ENCODE measurements at regions not wholly inside any gene's neighbourhood (a gene's known extent, or its start where the extent isn't known, plus 50 kb on each side); places are given as distances from the start of the nearest gene placed in this dataset.

DNA sequence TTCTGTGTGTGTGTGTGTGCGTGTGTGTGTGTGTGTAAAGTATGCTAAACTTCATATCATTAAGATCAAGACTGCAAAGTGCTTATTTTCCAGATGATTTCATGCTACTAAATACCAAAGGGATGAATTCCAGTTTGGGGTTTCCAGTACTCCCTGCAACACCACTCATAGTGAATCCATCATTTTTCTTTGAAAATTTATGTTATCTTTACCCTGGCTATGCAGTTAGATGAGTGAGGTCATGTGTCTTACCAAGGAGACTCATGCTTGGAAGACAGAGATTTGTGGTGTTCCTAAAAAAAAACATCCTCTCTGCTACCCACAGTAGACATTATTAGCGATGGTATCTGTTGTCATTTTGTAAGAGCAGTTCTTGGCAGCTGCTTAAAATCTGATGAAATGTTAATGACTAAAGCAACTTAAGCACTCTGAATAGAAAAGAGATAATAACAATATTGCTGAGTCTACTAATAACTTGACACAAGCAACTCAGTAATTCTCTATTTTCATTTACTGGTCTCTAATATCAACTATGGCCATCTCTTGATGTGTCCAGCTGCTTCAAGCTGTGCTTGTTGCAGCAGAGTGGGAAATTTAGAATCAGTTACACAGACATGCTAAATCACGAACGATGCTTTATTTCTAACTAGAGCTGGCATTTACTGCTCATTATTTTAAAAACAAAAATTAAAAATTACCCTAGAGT, 1953.0 kb upstream of the IGFBP7 start:
- H3K27ac ChIP-seq, result no peak overlapping the region
- H3K4me1 ChIP-seq, result no peaks in the 10 kb centered on the region
- no peak for TF ChIP-seq POLR2AphosphoS5 (IDR thresholded peaks at IDR 0.05)
- no peak for TF ChIP-seq POLR2A (IDR thresholded peaks at IDR 0.05)
- no peak for TF ChIP-seq CTCF (IDR thresholded peaks at IDR 0.05)
- no peak for TF ChIP-seq EP300 (IDR thresholded peaks at IDR 0.05)
- H3K36me3 ChIP-seq, result no peaks in the 10 kb centered on the region
- H3K27me3 ChIP-seq, result no peaks in the 10 kb centered on the region
- 65% methylated on average over 4 of the region's 4 CpGs for WGBS
- peaks cover 4% of the 10 kb centered on the region for H3K9me3 ChIP-seq
- no peak for DNase-seq (ENCODE audit: low spot score in 2 of 2)
- H3K4me3 ChIP-seq, result no peak overlapping the region

DNA sequence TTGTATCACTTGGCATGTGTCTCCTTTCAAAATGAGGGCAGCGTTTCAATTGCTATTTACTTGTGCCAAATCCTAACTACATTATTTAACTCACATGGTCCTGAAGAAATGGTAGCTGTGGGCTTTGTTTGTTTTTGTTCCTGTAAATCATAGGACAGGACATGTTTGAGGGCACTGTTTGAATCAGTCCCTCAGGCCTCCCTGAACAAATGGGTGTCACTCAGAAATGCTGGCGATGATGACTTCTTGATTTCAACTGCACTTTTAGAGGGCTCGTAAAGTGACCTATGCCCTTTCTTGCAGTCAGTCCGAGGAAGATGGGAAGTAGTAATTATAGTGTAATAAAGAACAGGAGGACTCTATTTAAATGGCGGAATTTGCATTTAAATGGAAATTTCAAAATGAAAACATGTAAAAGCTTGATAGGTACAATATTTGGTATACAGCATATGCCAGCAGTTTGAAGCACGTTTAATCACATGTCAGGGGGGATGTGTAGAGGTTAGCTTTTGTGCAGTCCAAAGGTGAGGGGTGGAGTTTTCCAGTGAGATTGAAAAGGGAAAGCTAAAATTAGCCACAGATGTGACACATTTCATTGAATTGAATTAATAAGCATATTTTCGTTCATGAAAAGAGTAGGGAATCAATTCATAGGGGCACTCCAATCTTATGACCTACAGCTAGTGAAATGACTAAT, 1958.7 kb upstream of the IGFBP7 start:
- DNase-seq (ENCODE audit: low spot score in 2 of 2), result no peak

GRCh38 chr4:59086410-59086809, 1976.2 kb upstream of the IGFBP7 start:
- no peak for TF ChIP-seq CTCF (IDR thresholded peaks at IDR 0.05)
- no peak for TF ChIP-seq POLR2A (IDR thresholded peaks at IDR 0.05)
- H3K4me3 ChIP-seq, result no peak overlapping the region

More for the DNA sequence above, 1958.7 kb upstream of the IGFBP7 start:
- Histone ChIP-seq H3K36me3 (no peaks in the 10 kb centered on the region), H3K27ac (no peak overlapping the region), H3K27me3 (no peaks in the 10 kb centered on the region), H3K9me3 (no peaks in the 10 kb centered on the region), H3K4me1 (no peaks in the 10 kb centered on the region), H3K4me3 (no peak overlapping the region)
- WGBS, result 42% methylated on average over 7 of the region's 7 CpGs
- TF ChIP-seq CTCF (IDR thresholded peaks at IDR 0.05), result no peak
- no peak for TF ChIP-seq POLR2AphosphoS5 (IDR thresholded peaks at IDR 0.05)
- TF ChIP-seq POLR2A (IDR thresholded peaks at IDR 0.05), result no peak

DNA sequence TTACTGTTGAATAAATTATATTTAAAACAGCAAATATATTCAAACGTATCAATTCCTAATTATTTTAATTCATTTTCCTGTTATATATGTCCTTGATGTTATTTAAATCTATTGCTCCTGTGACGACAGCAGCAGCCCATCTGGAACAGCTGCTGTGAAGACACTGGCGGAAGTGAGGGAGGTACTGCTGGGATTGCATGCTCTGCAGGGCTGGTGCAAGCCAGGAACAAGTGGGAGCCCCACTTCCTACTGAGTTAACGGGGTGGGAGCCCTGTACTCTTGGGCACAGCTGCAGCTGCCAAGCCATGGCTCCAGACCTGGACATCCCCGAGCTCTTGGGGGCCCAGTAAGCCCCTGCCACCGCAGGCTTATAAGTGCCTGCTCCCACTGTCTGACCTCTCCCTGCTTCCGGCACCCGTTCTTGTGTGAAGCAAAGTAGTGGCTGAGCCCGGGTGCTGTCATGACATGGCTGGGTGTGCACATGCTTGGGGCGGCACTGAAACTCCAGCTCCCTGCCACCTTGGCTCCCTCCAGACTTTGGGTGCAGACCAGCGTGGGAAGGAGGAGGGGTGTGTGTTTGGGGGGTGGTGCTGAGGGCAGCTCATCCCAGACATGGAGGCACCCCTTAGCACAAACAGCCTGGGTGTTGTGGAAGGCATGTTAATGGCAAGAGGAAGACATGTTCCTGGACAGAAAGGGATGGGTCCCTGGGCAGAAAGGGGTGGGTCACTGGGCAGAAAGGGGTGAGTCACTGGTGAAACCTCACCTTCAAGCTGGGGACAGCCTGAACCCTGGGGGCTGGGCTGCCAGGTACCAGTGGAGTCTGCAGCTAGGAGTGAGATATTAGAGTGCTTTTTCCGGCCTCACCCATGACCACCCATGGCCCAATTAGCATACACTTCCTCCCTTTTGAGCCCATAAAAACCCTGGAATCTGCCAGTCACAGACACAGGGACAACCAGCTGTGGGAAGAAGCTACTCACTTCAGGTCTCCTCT, 1981.3 kb upstream of the IGFBP7 start:
- peak in 1 of 2 donors; percentile 33 for DNase-seq (ENCODE audit: low spot score in 2 of 2)
- Histone ChIP-seq H3K4me1 (no peaks in the 10 kb centered on the region), H3K36me3 (no peaks in the 10 kb centered on the region), H3K9me3 (no peaks in the 10 kb centered on the region), H3K27me3 (no peaks in the 10 kb centered on the region), H3K4me3 (no peak overlapping the region), H3K27ac (no peak overlapping the region)
- TF ChIP-seq POLR2A (IDR thresholded peaks at IDR 0.05) (no peak), POLR2AphosphoS5 (IDR thresholded peaks at IDR 0.05) (no peak), CTCF (IDR thresholded peaks at IDR 0.05) (no peak), EP300 (IDR thresholded peaks at IDR 0.05) (no peak)
- WGBS, result 71% methylated on average over 7 of the region's 12 CpGs

More at GRCh38 chr4:59086410-59086809, 1976.2 kb upstream of the IGFBP7 start:
- H3K36me3 ChIP-seq, result no peaks in the 10 kb centered on the region
- H3K27ac ChIP-seq, result no peak overlapping the region
- no peaks in the 10 kb centered on the region for H3K27me3 ChIP-seq
- no peaks in the 10 kb centered on the region for H3K4me1 ChIP-seq
- no peak for DNase-seq (ENCODE audit: low spot score in 2 of 2)
- WGBS, result 63% methylated on average over 3 of the region's 3 CpGs
- H3K9me3 ChIP-seq, result no peaks in the 10 kb centered on the region
